Uterus (tissue), 2 donors: ENCODE measurements at regions not wholly inside any gene's neighbourhood (a gene's known extent, or its start where the extent isn't known, plus 50 kb on each side); places are given as distances from the start of the nearest gene placed in this dataset.

Source experiments
- POLR2A ChIP-seq, 2 donors: fragments of 450-650 bp; IDR thresholded peaks; one replicate each; pipeline ENCODE4 v1.6.1; 2016; ENCODE audit warnings: antibody characterized with exemption in 2 of 2, mild to moderate bottlenecking in 1 of 2, moderate library complexity in 1 of 2
- TF ChIP-seq, protein P1 (sequence below), 4 experiments: fragments of 200-600 bp in 2 of 4; fragments of 450-650 bp in 2 of 4; sonication (generic) in 2 of 4; IDR thresholded peaks; one replicate each; pipeline ENCODE4 v1.5.1; 2016 to 2019; ENCODE audit warnings: antibody characterized with exemption in 4 of 4, mild to moderate bottlenecking in 2 of 4, moderate library complexity in 1 of 4

DNA sequence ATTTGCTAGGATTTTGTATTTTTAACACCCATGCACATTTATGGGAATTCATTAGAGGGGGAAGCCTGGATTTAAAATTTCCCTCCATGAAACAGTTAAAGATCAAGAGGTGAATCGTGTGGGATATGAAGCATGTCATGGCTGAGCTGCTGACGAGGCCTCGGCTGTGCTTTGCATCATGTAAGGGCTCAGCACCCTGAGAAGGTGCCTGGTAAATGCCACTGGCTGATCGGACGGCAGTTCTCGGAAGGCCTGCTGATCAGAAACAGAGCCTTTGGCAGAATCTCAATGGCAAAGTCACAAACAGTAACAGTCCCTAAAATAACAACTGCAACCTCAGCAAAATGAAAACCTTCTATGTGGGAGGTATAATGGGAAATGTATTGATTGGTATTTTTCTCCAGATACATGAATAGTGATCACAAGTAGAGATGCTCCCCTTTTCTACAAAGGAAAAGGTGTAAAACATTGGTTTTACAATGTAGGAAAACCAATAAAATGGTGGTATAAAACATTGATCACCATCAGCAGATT is 53.0 kb upstream of the FUCA2 start:
- TF ChIP-seq, protein P1, sequence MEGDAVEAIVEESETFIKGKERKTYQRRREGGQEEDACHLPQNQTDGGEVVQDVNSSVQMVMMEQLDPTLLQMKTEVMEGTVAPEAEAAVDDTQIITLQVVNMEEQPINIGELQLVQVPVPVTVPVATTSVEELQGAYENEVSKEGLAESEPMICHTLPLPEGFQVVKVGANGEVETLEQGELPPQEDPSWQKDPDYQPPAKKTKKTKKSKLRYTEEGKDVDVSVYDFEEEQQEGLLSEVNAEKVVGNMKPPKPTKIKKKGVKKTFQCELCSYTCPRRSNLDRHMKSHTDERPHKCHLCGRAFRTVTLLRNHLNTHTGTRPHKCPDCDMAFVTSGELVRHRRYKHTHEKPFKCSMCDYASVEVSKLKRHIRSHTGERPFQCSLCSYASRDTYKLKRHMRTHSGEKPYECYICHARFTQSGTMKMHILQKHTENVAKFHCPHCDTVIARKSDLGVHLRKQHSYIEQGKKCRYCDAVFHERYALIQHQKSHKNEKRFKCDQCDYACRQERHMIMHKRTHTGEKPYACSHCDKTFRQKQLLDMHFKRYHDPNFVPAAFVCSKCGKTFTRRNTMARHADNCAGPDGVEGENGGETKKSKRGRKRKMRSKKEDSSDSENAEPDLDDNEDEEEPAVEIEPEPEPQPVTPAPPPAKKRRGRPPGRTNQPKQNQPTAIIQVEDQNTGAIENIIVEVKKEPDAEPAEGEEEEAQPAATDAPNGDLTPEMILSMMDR (IDR thresholded peaks at IDR 0.05) = no peak
- no peak for TF ChIP-seq POLR2A (IDR thresholded peaks at IDR 0.05)
